NB4 (cell line): ENCODE measurements at regions not wholly inside any gene's neighbourhood (a gene's known extent, or its start where the extent isn't known, plus 50 kb on each side); places are given as distances from the start of the nearest gene placed in this dataset.

Source experiments
- CTCF ChIP-seq: IDR thresholded peaks from one replicate; pipeline ENCODE4 v1.5.1; 2012; ENCODE audit warnings: low read depth, low read length
- MAX ChIP-seq: IDR thresholded peaks from 2 replicates; pipeline ENCODE4 v1.6.1; 2011; ENCODE audit warnings: low read depth, low read length
- MYC ChIP-seq: IDR thresholded peaks from 2 replicates; pipeline ENCODE4 v1.6.1; 2011; ENCODE audit warnings: low read depth, low read length
- POLR2A ChIP-seq: IDR thresholded peaks from 2 replicates; pipeline ENCODE4 v1.6.1; 2011; ENCODE audit warnings: mild to moderate bottlenecking; ENCODE audit not compliant: insufficient read length; ENCODE audit errors: extremely low read depth

GRCh38 chr10:106107706-106108105 is 1056.8 kb downstream of the SORCS1 start:
- TF ChIP-seq CTCF: no peak
- TF ChIP-seq MAX: no peak
- no peak for TF ChIP-seq POLR2A
- no peak for TF ChIP-seq MYC
